SK-N-MC (cell line): ENCODE measurements at regions not wholly inside any gene's neighbourhood (a gene's known extent, or its start where the extent isn't known, plus 50 kb on each side); places are given as distances from the start of the nearest gene placed in this dataset.

Experiments used
- DNase-seq: peaks from one replicate; pipeline ENCODE4 v3.0.0-alpha.2; 2011; ENCODE audit warnings: low read depth, low spot score
- H3K27ac ChIP-seq: fragments of 200-600 bp; sonication (generic); 2 replicates; pipeline ENCODE4 v1.5.1; 2016; ENCODE audit warnings: mixed run types
- H3K36me3 ChIP-seq: fragments of 200-600 bp; sonication (generic); 2 replicates; pipeline ENCODE4 v1.6.1; 2017; ENCODE audit warnings: antibody characterized with exemption, low read length, mixed read lengths; ENCODE audit not compliant: insufficient read depth
- H3K4me3 ChIP-seq: fragments of 200-600 bp; sonication (generic); 2 replicates; pipeline ENCODE4 v1.5.1; 2016
- H3K9ac ChIP-seq: fragments of 200-600 bp; sonication (generic); 2 replicates; pipeline ENCODE4 v1.8.0; 2017; ENCODE audit warnings: mixed run types, mixed read lengths; ENCODE audit not compliant: insufficient read length
- H3K9me3 ChIP-seq: fragments of 200-600 bp; sonication (generic); 2 replicates; pipeline ENCODE4 v1.6.1; 2017; ENCODE audit warnings: low read depth, mild to moderate bottlenecking, antibody characterized with exemption, low read length, moderate library complexity, mixed read lengths
- EZH2 ChIP-seq: fragments of 200-600 bp; sonication (generic); IDR thresholded peaks from one replicate; pipeline ENCODE4 v1.6.1; 2017; ENCODE audit warnings: antibody characterized with exemption
- FOXP2 ChIP-seq: optimal IDR thresholded peaks from 2 replicates; pipeline ENCODE3; 2011; ENCODE audit warnings: mild to moderate bottlenecking, moderate library complexity; ENCODE audit not compliant: insufficient read depth; ENCODE audit errors: extremely low read length, control extremely low read depth
- POLR2AphosphoS5 ChIP-seq: IDR thresholded peaks from 2 replicates; pipeline ENCODE4 v1.6.1; 2012; ENCODE audit warnings: mild to moderate bottlenecking, low read depth, low read length, borderline replicate concordance

DNA sequence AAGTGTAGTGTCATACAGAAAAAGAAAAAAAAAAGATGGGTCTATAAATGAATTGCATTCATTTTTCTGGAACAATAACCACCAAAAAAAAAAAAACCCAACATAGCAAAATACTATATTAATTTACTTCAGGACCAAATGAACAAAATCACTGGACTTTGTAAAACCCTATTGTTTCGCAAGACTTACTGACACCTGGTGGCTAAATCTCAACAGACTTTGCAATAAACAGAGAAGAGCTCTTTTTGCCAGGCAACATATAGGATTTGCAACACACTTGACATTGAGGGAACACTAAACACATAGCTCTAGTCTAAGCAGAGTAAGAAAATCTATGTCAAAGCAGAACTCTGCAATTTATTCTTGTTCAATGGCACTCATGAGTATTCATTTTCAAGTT lies 990.2 kb downstream of the STPG2 start:
- no peaks in the 10 kb centered on the region for H3K36me3 ChIP-seq
- H3K9me3 ChIP-seq = no peaks in the 10 kb centered on the region
- no peak overlapping the region for H3K27ac ChIP-seq
- no peak for DNase-seq
- no peak overlapping the region for H3K4me3 ChIP-seq
- TF ChIP-seq EZH2 = no peak
- TF ChIP-seq FOXP2 = no peak
- TF ChIP-seq POLR2AphosphoS5 = no peak
- no peak overlapping the region for H3K9ac ChIP-seq

DNA sequence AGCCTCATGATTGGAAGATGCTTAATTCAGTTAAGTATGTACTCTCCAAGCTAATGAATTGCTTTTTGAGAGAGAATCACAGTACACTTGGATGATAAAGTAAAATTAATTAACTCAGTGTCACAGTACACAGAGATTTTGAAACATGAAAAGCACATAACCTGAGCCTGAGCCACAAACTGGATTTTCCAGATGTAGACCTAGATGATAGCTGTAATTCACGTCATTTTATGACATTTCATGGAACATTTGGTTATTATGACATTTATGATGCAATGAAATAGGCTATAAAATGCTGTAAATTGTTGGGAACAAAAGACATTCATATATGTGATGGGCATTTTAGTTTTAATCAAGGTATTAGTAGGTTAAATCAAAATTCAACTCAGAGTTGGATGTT lies 983.7 kb downstream of the STPG2 start:
- Histone ChIP-seq H3K36me3 (no peaks in the 10 kb centered on the region), H3K9me3 (no peaks in the 10 kb centered on the region), H3K4me3 (no peak overlapping the region), H3K27ac (no peak overlapping the region), H3K9ac (no peak overlapping the region)
- no peak for TF ChIP-seq EZH2
- DNase-seq = no peak

DNA sequence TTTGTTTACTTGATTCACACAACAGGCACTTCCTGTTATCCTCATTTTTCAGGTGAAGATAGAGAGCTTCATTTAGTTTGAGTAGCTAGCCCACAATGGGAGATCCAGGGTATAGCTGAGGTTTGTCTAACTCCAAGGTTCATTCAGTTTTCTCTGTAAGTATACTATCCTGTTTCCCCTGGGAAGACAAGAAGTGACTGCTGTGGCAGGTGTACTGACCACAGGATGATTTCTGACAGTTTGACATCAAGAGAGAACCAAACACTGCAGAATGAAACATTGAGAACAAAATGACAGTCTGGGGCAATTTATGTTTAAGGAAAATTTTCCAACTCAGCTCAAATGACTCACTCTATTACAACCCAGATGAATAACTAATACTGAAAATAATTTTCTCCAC lies 958.0 kb downstream of the STPG2 start:
- no peak overlapping the region for H3K4me3 ChIP-seq
- H3K9me3 ChIP-seq = no peaks in the 10 kb centered on the region
- no peak for DNase-seq
- H3K9ac ChIP-seq = no peak overlapping the region
- no peak overlapping the region for H3K27ac ChIP-seq
- no peaks in the 10 kb centered on the region for H3K36me3 ChIP-seq
- TF ChIP-seq EZH2 (no peak), POLR2AphosphoS5 (no peak)

DNA sequence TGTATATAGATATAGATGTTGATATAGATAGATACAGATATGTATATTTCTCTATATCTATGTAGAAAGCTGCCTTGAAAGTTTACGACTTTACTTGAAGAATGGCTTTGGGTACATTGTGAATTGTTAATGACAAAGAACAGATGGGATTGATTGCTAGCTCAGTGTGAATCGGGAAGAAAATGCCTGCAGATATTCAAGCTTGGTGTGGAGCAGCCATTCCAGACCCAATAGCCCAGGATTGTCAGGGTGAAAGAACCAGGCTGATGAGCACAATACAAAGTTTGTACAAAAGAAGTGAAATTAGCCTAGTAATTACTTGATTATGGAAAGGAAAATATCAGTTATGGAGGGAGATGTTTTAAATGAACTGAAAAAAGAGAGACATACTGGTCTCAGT lies 946.2 kb downstream of the STPG2 start:
- Histone ChIP-seq H3K9me3 (no peaks in the 10 kb centered on the region), H3K4me3 (no peak overlapping the region), H3K9ac (no peak overlapping the region), H3K36me3 (no peaks in the 10 kb centered on the region), H3K27ac (no peak overlapping the region)
- no peak for DNase-seq
- TF ChIP-seq POLR2AphosphoS5 = no peak
- no peak for TF ChIP-seq FOXP2
- no peak for TF ChIP-seq EZH2

DNA sequence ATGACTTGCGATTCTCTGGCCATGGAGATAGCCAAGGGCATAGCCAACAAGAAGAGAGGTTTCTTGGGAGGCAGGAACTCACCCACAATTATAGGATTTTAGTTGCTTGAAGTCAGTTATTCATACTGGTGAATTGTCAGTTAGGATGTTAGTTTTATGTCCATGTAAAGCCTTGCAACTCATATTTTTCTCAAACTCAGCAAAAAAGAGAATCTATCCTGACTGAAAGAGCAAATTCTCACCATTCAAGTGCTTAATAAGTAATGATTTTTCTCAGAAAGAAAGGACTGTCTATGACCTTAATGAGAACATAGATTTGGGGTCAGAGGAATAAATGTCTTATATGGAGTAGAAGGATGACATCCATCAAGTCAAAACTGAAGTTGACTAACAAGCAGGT lies 934.5 kb downstream of the STPG2 start:
- no peak for DNase-seq
- TF ChIP-seq POLR2AphosphoS5 (no peak), FOXP2 (no peak), EZH2 (no peak)
- Histone ChIP-seq H3K9me3 (no peaks in the 10 kb centered on the region), H3K9ac (no peak overlapping the region), H3K36me3 (no peaks in the 10 kb centered on the region), H3K27ac (no peak overlapping the region), H3K4me3 (no peak overlapping the region)

DNA sequence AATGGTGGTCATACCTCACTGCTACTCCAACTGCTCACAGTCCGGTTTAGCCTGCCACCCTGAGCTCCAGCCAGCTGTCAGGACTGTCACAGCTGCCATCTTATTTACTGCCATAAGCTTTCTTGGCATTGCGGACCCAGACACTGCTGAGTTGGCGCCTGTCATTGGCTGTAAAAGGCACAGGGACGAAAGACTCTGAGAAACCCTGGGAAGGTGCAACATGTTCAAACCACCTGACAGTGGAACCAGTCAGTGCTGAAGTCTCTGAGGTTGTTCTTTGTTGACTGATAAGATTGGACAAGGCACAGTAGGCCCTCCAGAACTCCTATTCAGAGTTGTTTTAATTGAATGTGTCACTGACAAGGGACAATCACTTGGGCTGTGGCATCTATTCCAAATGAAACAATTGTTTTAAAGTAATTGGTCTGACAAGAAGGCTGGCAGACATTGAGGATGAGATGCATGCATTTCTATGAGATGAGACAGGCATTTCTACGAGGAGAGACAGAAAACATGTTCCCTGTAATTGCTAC lies 927.8 kb downstream of the STPG2 start:
- no peaks in the 10 kb centered on the region for H3K9me3 ChIP-seq
- H3K9ac ChIP-seq = no peak overlapping the region
- no peak overlapping the region for H3K27ac ChIP-seq
- no peak for DNase-seq
- TF ChIP-seq FOXP2 (no peak), EZH2 (no peak), POLR2AphosphoS5 (no peak)
- no peak overlapping the region for H3K4me3 ChIP-seq
- H3K36me3 ChIP-seq = no peaks in the 10 kb centered on the region

DNA sequence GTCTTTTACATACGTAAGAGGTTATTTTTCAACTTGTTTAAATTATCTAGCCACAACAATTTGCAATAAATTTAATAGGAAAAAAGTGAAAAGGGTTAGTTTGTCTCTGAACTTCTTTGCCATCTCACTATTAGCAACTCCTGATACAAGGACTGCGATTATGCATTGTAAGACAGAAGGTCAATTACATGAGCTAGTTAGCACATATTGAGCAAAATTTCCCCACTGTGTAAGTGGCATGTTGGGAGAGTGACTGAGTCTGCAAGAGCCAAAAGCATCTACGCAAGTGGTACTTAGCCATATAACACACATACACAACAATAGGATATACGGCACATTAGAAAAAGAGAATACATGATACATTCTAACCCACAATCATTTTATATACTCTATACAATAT lies 927.2 kb downstream of the STPG2 start:
- H3K4me3 ChIP-seq = no peak overlapping the region
- no peak for TF ChIP-seq POLR2AphosphoS5
- TF ChIP-seq FOXP2 = no peak
- no peak for TF ChIP-seq EZH2
- no peaks in the 10 kb centered on the region for H3K36me3 ChIP-seq
- DNase-seq = no peak
- no peak overlapping the region for H3K27ac ChIP-seq
- H3K9ac ChIP-seq = no peak overlapping the region
- H3K9me3 ChIP-seq = no peaks in the 10 kb centered on the region

DNA sequence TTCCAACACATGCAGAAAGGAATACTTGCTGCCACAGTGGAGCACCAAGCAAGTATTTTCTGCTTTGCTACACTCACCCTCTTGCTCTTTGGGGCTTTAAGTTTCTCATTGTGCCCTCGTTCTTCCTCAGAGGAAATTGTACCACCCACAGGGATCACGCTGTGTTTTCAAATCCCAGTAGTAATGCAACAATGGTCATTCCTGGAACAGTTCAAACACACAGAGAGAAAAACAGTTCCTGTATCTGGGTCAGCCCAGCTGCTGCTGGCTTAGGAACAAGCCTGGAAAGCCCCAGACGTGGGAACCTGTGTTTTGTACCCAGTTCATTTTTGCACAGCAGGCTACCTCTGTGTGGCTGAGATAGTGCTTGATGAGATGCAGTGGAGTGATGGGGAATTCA lies 907.8 kb downstream of the STPG2 start:
- TF ChIP-seq FOXP2 (no peak), EZH2 (no peak)
- no peak for DNase-seq
- Histone ChIP-seq H3K9ac (no peak overlapping the region), H3K36me3 (no peaks in the 10 kb centered on the region), H3K9me3 (no peaks in the 10 kb centered on the region), H3K27ac (no peak overlapping the region), H3K4me3 (no peak overlapping the region)

DNA sequence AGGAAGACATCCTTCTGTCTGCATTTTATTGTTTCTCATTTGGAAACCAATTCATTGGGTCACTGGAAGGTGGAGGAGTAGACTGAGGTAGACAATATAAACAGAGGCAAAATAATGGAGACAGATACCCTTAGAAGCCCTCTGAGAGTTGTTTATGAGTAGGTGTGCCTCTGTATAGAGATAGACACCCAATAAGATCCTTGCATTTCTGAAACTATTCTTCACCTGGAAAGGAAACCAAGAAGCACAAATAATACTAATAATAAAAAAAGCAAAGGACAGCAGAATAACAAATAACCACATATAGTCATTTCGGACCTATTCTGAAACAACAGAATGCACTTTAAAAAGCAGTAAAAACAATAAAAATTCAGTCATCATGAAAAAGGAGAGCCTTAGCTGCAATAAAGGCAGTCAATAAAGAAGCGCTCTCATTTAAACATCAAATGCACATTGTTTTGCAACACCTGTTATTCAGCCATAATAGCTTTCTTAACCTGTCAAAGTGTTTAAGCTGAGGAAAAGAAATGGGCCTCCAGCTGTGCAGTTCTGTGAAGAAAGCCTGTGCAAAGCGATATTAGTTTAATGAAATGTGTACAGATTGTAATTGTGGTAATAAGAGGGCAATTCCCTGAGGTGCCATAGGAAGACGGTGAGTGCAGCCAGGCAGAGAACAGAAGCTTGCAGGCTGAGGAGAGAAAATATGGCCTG lies 904.2 kb downstream of the STPG2 start:
- Histone ChIP-seq H3K9me3 (no peaks in the 10 kb centered on the region), H3K4me3 (no peak overlapping the region), H3K27ac (no peak overlapping the region), H3K9ac (no peak overlapping the region), H3K36me3 (no peaks in the 10 kb centered on the region)
- TF ChIP-seq FOXP2 (no peak), POLR2AphosphoS5 (no peak), EZH2 (no peak)
- DNase-seq = no peak
